Right ventricle myocardium superior (tissue), 1 donor: ENCODE measurements at regions not wholly inside any gene's neighbourhood (a gene's known extent, or its start where the extent isn't known, plus 50 kb on each side); places are given as distances from the start of the nearest gene placed in this dataset.
"Not testable (repeated sequence)": the region's sequence is repeated elsewhere in the genome, so short reads cannot be mapped to it uniquely, and the experiment has no call there.

Source experiments
- ATAC-seq: fragments of 200-7000 bp; cut with Tn5 transposase; one replicate; pipeline ENCODE4 v1.9.1; 2020; ENCODE audit warnings: mild to moderate bottlenecking; ENCODE audit not compliant: poor library complexity
- DNase-seq: peaks from one replicate; pipeline ENCODE4 v3.0.0-alpha.2; 2020
- intact Hi-C: fragments of 100-400 bp; cut with DNase I; formaldehyde crosslinking; loops from one replicate; pipeline ENCODE4 v1.11.2; 2022
- donor health status: DM: no; HTN: yes; CAD: no; lungs with severe emphysema.

GRCh38 chr3:176615826-176616225 is 581.5 kb downstream of the TBL1XR1 start:
- ATAC-seq: no peak
- intact Hi-C loops: no loop called here
- no peak for DNase-seq

GRCh38 chr3:176611703-176612102 is 585.6 kb downstream of the TBL1XR1 start:
- intact Hi-C loops: no loop called here
- no peak for ATAC-seq
- DNase-seq: no peak

DNA sequence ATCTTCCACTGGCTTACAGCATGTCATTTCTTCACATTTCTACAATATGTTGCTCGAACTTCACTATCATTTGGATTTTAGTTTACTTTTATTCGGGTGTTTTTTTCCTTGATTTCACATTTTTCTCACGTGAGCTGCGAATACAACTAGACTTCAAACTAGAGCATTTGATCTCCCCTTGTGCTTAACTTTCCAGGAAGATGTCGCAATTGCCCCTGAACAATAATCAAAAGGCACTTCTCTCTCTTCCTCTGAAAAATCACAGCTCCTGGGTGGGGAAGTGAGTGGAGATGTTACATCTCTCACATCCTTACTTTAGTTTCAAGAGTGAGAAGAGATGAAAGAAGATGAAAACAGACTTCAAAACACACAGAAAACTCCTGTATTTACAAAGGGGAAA is 587.9 kb downstream of the TBL1XR1 start:
- ATAC-seq: no peak
- DNase-seq: no peak
- intact Hi-C loops: no loop called here

DNA sequence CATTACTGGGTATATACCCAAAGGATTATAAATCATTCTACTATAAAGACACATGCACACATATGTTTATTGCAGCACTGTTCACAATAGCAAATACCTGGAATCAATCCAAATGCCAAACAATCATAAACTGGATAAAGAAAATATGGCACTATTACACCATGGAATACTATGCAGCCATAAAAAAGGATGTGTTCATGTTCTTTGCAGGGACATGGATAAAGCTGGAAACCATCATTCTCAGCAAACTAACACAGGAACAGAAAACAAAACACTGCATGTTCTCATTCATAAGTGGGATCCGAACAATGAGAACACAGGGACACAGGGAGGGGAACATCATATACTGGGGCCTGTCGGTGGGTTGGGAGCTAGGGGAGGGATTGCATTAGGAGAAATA is 591.7 kb downstream of the TBL1XR1 start:
- ATAC-seq, DNase-seq, intact Hi-C loops: not testable (repeated sequence)

DNA sequence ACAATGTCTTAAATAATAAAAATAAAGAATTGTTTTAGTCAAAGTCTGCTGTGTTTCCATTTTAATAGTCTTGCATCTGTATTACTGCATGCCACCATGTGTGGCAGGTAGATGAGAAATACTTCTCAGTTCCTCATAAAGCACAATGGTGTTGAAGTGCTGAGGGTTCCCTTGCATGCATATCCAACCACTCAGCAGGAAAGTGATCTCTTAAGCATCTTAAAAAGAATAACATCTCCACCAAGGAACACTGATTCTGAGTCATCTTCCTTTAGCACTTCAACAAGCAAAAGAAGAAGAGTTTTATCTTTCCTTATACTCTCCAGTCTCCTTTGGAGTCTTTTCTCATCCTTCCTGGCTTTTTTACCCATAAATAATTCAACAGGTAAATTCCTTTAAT is 602.0 kb downstream of the TBL1XR1 start:
- intact Hi-C loops: no loop called here
- no peak for ATAC-seq
- DNase-seq: no peak

DNA sequence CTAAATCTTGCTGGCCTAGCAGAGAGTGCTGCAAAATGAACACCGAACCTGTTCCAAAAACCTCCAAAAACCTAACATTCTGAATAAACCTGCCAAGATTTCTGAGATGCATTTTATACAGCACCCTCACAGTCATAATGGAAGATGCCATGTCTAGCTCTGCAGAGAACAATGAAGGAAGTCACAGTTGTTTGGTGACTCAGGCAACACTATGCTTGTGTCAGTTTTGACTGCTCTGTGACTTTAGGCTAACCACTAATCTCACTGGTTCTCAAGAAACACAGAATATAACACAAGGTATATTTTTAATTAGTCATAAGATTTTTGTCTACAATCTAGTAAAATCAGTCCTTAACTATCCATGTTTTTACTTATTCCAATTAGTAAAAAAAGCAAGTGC is 606.6 kb downstream of the TBL1XR1 start:
- DNase-seq (no peak), ATAC-seq (no peak)
- intact Hi-C loops: no loop called here

- DNase-seq: no peak
- ATAC-seq: no peak
- intact Hi-C loops: no loop called here
Observed at GRCh38 chr3:176587089-176587488, 610.2 kb downstream of the TBL1XR1 start.

DNA sequence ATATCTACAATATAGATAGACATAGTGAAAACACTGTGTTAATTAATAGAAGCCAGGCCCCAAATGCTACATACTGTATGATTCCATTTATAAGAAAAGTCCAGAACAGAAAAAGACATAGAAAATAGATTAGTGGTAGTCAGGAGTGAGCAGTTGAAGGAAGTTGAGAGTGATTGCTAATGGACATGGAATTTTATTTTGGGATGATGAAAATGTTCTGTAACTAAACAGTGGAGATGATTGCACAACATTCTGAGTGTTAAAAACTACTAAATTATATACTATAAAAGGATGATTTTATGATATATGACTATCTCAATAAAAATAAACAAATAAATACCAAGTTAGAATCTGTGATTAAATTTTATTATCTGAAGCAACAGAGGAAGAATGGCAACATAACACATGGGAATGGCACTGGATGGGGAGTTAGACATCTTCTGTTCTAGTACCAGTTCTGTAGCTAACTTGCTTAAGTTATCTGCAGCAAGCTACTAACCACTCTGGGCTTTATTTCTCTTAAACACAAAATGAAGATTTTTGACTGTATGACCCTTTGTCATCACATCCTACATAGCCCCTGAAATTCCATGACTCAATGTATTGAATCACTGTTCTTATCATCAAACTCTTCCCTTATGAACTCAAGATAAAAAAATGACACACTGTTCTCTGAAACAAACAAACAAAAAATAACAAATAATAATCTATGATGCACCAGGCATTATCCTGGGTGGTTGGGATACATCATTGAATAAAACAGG is 612.7 kb downstream of the TBL1XR1 start:
- intact Hi-C loops: no loop called here
- DNase-seq: no peak
- no peak for ATAC-seq

GRCh38 chr3:176583956-176584355 is 613.3 kb downstream of the TBL1XR1 start:
- intact Hi-C loops: no loop called here
- no peak for DNase-seq
- ATAC-seq: no peak

GRCh38 chr3:176581589-176581988 is 615.7 kb downstream of the TBL1XR1 start:
- DNase-seq: no peak
- intact Hi-C loops: no loop called here
- ATAC-seq: no peak

- ATAC-seq: no peak
- intact Hi-C loops: no loop called here
Observed at GRCh38 chr3:176579711-176580185, 617.5 kb downstream of the TBL1XR1 start.

GRCh38 chr3:176578316-176578715 is 619.0 kb downstream of the TBL1XR1 start:
- intact Hi-C loops: no loop called here
- ATAC-seq: no peak
- DNase-seq: no peak

More at GRCh38 chr3:176579711-176580185, 617.5 kb downstream of the TBL1XR1 start:
- DNase-seq: no peak

DNA sequence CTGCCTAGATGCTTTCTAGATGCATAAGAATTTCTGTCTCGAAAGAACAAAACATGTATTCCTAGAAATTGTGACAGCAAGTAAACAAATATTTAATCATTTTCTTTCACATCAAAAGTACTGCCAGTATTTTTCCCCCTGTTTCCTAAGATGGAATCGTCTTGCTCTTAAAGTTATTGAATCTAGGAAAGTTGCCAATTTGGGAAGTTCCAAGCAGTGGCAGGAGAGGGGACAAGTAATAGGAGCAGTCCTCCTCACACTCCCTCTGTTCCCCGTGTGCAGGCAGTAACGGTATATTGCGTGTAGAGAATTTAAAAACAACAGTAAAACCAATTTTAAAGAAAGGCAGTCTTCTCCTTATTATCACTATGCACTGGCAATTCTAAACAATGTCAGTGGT is 619.8 kb downstream of the TBL1XR1 start:
- no peak for ATAC-seq
- DNase-seq: no peak

GRCh38 chr3:176574786-176575185 is 622.5 kb downstream of the TBL1XR1 start:
- intact Hi-C loops: no loop called here
- DNase-seq: no peak
- ATAC-seq: no peak

More for the DNA sequence above, 619.8 kb downstream of the TBL1XR1 start:
- intact Hi-C loops: no loop called here

DNA sequence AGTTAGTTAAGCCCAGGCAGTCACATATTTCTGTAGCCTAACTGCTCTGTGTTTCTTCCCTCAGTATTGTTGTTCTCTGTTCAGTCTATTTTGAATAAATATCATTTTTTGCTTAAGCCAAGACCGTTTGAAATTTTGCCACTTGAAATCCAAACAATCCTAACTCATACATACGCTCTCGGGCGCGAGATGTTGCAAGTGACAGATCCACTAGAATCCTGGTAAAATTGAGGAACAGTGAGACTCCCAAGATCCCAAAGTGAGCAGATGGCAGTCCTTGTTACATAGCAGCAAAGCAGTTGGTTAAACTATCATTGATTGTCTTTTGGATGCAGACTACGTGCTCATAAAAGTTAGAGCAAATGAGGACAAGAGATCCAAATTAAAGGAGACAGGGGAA is 625.4 kb downstream of the TBL1XR1 start:
- DNase-seq (no peak), ATAC-seq (no peak)
- intact Hi-C loops: no loop called here

DNA sequence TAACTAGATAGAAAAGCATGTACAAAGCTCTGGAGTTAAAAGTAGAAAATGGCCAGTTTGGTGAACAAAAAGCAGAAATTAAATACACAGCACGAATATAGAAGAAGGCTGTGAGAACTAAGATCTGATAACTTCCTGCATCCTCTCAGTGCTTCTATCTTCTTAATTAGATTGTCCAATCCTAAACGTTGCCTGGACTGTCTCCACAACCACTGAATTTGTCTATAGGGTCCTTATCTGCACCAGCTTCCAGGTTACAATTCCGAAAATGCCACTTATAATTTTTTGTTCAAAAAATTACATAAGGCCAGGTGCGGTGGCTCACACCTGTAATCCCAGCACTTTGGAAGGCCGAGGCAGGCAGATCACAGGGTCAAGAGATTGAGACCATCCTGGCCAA is 626.3 kb downstream of the TBL1XR1 start:
- DNase-seq (no peak), ATAC-seq (no peak)
- intact Hi-C loops: no loop called here

GRCh38 chr3:176568189-176568588 is 629.1 kb downstream of the TBL1XR1 start:
- ATAC-seq: no peak
- DNase-seq: no peak
- intact Hi-C loops: no loop called here

DNA sequence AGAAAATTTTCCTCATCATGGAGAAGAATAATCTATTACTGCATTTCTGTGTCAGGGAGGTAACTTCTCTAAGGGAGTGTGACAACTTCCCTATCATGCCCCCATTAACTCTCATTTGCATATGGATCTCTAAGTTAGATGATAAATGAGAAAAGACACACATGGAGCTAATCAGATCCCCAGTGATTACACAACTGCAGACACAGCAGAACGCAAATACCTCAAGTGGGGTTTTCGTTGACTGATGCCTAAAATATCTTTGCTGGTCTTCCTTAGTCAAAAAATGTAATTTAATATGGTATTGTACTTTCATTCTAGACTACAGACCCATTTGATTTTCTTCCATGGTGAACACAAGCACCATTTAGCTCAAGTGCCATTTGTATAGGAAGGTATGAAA is 630.5 kb downstream of the TBL1XR1 start:
- intact Hi-C loops: no loop called here
- no peak for DNase-seq
- ATAC-seq: no peak

DNA sequence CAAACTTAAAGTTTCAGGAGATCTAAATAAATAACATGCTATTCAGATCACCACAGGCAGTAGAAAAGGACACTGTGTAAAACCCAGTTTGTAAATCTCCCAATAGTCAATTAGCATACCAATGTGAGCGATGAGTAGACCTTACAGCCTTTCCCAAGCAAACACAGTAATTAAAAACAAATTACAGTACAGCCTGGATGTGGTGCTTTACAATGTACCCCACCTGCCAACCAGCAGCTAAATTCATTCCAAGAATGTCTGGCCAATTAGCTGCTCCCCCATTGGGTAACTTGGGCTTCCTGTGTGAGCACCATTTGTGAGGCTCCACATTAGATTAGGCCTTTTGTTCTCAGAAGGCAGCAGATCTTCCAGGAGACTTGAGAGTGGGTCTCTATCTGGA is 635.0 kb downstream of the TBL1XR1 start:
- DNase-seq (no peak), ATAC-seq (no peak)
- intact Hi-C loops: no loop called here

GRCh38 chr3:176561826-176562225 is 635.5 kb downstream of the TBL1XR1 start:
- DNase-seq (no peak), ATAC-seq (no peak)
- intact Hi-C loops: no loop called here
